Left lung (tissue), 4 donors: ENCODE measurements at regions not wholly inside any gene's neighbourhood (a gene's known extent, or its start where the extent isn't known, plus 50 kb on each side); places are given as distances from the start of the nearest gene placed in this dataset.
A peak's percentile ranks its signal among the peaks of the same experiment; 100 is the strongest.

Experiments
- ATAC-seq: fragments of 200-7000 bp; cut with Tn5 transposase; one replicate; pipeline ENCODE4 v1.9.1; 2020; ENCODE audit warnings: moderate library complexity
- DNase-seq, 4 donors: peaks; one replicate each; pipeline ENCODE4 v3.0.0-alpha.2; 2013 to 2020
- H3K27ac ChIP-seq, 2 donors: fragments of 200-600 bp; sonication (generic) in 1 of 2; one replicate each; pipeline versions ENCODE4 v1.5.0 to v1.8.0; 2020 to 2021
- H3K27me3 ChIP-seq, 2 donors: fragments of 200-600 bp; sonication (generic) in 1 of 2; one replicate each; pipeline versions ENCODE4 v1.5.0 to v1.8.0; 2020 to 2021
- H3K36me3 ChIP-seq, 2 donors: fragments of 200-600 bp; sonication (generic) in 1 of 2; one replicate each; pipeline versions ENCODE4 v1.5.0 to v1.8.0; 2020 to 2021
- H3K4me1 ChIP-seq, 2 donors: fragments of 200-600 bp; one replicate each; pipeline ENCODE4 v1.8.0; 2021
- H3K4me3 ChIP-seq, 2 donors: fragments of 200-600 bp; sonication (generic) in 1 of 2; one replicate each; pipeline versions ENCODE4 v1.5.0 to v1.8.0; 2020 to 2021; ENCODE audit warnings: mild to moderate bottlenecking in 1 of 2
- H3K9me3 ChIP-seq, 2 donors: fragments of 200-600 bp; sonication (generic) in 1 of 2; one replicate each; pipeline versions ENCODE4 v1.5.0 to v1.8.0; 2020 to 2021
- intact Hi-C, 2 donors: fragments of 100-400 bp; cut with DNase I; formaldehyde crosslinking; loops; one replicate each; pipeline versions ENCODE4 v1.11.2 to v1.14.2; 2022
- TF ChIP-seq, protein P1 (sequence below), 2 donors: fragments of 200-600 bp; sonication (generic) in 1 of 2; IDR thresholded peaks; one replicate each; pipeline versions ENCODE4 v1.5.0 to v1.8.0; 2021; ENCODE audit warnings: antibody characterized with exemption in 2 of 2
- donor health status: DM: no; HTN: yes; CAD: no.
- donor health status: DM: no; HTN: no; CAD: no.

DNA sequence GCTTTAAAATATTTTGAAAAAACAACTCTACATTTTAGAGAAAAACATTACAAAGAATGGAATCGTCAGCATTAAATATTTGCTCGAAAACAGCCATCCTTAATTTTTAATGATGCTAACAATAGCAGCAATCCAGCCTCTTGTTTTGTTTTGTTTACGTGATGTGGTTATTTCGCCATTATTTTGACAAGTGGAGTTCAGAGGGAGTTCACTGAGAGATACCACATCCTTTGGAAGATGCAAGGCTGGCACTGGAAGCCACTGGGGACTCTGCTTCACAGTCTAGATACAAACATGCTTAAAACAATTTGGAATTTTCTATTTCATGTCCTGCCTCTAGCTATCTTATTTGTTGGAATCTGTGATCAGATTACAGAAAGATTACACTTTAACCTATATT, 556.3 kb downstream of the PCDH17 start:
- H3K9me3 ChIP-seq, result no peaks in the 10 kb centered on the region
- no peak for ATAC-seq
- no peaks in the 10 kb centered on the region for H3K27me3 ChIP-seq
- no peak overlapping the region for H3K4me3 ChIP-seq
- H3K27ac ChIP-seq, result no peak overlapping the region
- H3K36me3 ChIP-seq, result no peaks in the 10 kb centered on the region
- no peaks in the 10 kb centered on the region for H3K4me1 ChIP-seq
- intact Hi-C loops, result no loop called here
- DNase-seq, result peak in 1 of 4 donors; percentile 6
- TF ChIP-seq, protein P1, sequence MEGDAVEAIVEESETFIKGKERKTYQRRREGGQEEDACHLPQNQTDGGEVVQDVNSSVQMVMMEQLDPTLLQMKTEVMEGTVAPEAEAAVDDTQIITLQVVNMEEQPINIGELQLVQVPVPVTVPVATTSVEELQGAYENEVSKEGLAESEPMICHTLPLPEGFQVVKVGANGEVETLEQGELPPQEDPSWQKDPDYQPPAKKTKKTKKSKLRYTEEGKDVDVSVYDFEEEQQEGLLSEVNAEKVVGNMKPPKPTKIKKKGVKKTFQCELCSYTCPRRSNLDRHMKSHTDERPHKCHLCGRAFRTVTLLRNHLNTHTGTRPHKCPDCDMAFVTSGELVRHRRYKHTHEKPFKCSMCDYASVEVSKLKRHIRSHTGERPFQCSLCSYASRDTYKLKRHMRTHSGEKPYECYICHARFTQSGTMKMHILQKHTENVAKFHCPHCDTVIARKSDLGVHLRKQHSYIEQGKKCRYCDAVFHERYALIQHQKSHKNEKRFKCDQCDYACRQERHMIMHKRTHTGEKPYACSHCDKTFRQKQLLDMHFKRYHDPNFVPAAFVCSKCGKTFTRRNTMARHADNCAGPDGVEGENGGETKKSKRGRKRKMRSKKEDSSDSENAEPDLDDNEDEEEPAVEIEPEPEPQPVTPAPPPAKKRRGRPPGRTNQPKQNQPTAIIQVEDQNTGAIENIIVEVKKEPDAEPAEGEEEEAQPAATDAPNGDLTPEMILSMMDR (IDR thresholded peaks at IDR 0.05), result no peak

DNA sequence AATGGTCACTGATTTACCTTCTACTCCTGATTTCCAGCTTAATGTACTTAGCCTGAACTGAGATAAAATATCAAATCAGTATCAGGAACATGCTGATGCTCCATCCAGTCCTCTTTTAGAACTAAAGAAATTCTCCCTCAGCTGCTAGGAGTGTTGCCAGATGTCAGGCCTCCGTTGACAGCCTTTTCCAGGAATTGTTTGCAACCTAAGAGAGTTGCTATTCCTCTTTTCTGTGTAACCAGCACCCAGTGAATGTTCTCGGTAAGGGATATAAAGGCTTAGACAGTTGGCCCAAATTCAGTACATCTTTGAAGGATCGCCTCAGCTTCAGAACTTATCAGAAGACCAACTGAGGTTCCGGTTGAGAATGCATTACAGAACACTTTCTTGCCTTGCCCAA, 559.0 kb downstream of the PCDH17 start:
- Histone ChIP-seq H3K27me3 (no peaks in the 10 kb centered on the region), H3K4me1 (no peaks in the 10 kb centered on the region), H3K9me3 (no peaks in the 10 kb centered on the region), H3K36me3 (no peaks in the 10 kb centered on the region), H3K27ac (no peak overlapping the region), H3K4me3 (no peak overlapping the region)
- TF ChIP-seq, protein P1 (IDR thresholded peaks at IDR 0.05), result no peak
- intact Hi-C loops, result no loop called here
- ATAC-seq (no peak), DNase-seq (peak in 1 of 4 donors; percentile 8)

DNA sequence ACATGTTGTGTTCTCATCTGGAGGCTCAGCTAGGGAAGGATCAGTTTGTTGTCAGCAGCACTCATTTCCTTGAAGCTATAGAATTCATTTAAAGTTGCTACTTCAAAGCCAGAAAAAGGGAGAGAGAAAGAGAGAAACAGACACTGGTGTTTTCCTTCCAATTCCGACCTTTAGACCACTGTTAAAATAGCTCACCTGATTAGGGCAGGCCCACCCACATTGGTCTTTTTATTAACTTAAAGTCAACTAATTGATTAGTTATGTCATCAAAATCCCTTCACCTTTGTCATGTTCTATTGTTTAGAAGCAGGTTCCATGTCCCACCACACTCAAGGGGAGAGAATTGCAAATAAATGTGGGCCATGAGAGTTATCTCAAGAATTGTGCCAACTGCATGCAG, 560.2 kb downstream of the PCDH17 start:
- Histone ChIP-seq H3K9me3 (no peaks in the 10 kb centered on the region), H3K27ac (no peak overlapping the region), H3K4me1 (no peaks in the 10 kb centered on the region), H3K4me3 (no peak overlapping the region), H3K27me3 (no peaks in the 10 kb centered on the region), H3K36me3 (no peaks in the 10 kb centered on the region)
- TF ChIP-seq, protein P1 (IDR thresholded peaks at IDR 0.05), result no peak
- intact Hi-C loops, result no loop called here
- no peak for ATAC-seq
- no peak for DNase-seq

DNA sequence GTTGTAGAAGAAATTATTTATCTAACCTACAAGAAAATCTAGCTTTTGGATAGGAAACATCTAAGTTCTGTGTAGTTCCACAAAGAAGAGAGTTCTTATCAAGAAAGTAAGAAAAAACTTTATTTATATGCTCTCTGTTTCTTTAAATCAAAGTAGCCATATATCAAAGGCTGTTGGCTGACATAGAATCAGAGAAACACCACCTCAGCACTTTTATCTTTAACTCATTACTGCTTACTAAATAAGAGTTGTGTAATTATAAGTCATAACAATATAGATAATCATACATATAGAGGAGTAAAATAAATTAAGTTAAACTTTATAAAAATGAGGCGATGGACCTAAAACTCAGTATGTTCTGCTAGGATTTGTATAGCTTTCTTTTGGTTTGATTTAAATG, 570.6 kb downstream of the PCDH17 start:
- TF ChIP-seq, protein P1 (IDR thresholded peaks at IDR 0.05), result no peak

DNA sequence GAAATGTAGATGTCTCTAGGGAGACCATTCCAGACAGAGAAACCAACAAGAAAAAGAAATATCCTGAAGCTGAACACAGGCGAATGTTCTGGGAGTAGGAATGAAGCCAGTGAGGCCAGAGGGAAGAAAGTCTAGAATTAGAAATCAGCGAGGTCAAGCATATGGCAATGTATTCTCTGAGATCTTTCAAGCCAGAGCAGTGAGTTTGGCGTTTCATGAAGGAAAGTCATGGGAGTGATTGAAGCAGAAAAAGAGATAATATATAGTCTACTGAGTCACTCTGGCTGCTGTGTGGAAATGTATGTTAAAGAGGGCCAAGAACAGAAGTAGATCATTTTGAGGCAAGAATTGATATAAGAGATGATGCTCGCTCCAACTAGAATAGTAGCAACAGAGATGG, 576.0 kb downstream of the PCDH17 start:
- H3K36me3 ChIP-seq, result no peaks in the 10 kb centered on the region
- no peak overlapping the region for H3K4me3 ChIP-seq
- intact Hi-C loops, result no loop called here
- H3K4me1 ChIP-seq, result no peaks in the 10 kb centered on the region
- H3K27ac ChIP-seq, result no peak overlapping the region
- DNase-seq (no peak), ATAC-seq (no peak)
- H3K9me3 ChIP-seq, result no peaks in the 10 kb centered on the region
- TF ChIP-seq, protein P1 (IDR thresholded peaks at IDR 0.05), result no peak
- no peaks in the 10 kb centered on the region for H3K27me3 ChIP-seq

More for the DNA sequence above, 570.6 kb downstream of the PCDH17 start:
- H3K27ac ChIP-seq, result no peak overlapping the region
- no peak for DNase-seq
- H3K4me3 ChIP-seq, result no peak overlapping the region
- intact Hi-C loops, result no loop called here
- no peaks in the 10 kb centered on the region for H3K9me3 ChIP-seq
- no peaks in the 10 kb centered on the region for H3K27me3 ChIP-seq
- no peaks in the 10 kb centered on the region for H3K4me1 ChIP-seq
- H3K36me3 ChIP-seq, result no peaks in the 10 kb centered on the region
- ATAC-seq, result no peak
